ENCODE measurements at regions not wholly inside any gene's neighbourhood (a gene's known extent, or its start where the extent isn't known, plus 50 kb on each side); places are given as distances from the start of the nearest gene placed in this dataset.

- DNase-seq (ENCODE audit: low read depth, low spot score) = no peak
- Histone ChIP-seq H3K4me3 (ENCODE audit: control insufficient read depth in 2 of 3, extremely low read depth in 1 of 3, insufficient read depth in 2 of 3, low read depth in 1 of 3, low read length in 3 of 3) (no peak overlapping the region), H4K20me1 (ENCODE audit: control insufficient read depth, extremely low read depth, insufficient read depth, low read length) (no peaks in the 10 kb centered on the region), H3K9ac (ENCODE audit: control insufficient read depth, extremely low read depth, insufficient read depth, low read length) (no peak overlapping the region), H3K27me3 (ENCODE audit: control insufficient read depth, extremely low read depth, insufficient read depth, low read length) (no peaks in the 10 kb centered on the region), H3K9me3 (ENCODE audit: control insufficient read depth, low read depth, low read length) (peaks cover 3% of the 10 kb centered on the region), H3K36me3 (ENCODE audit: control insufficient read depth in 2 of 2, extremely low read depth in 1 of 2, insufficient read depth in 2 of 2, low read length in 2 of 2) (no peaks in the 10 kb centered on the region), H3K9me1 (ENCODE audit: control insufficient read depth, extremely low read depth, insufficient read depth, low read length) (no peaks in the 10 kb centered on the region), H2AFZ (ENCODE audit: control insufficient read depth, low read length) (no peak overlapping the region), H3K4me1 (ENCODE audit: control insufficient read depth, extremely low read depth, insufficient read depth, low read length) (peaks cover 30% of the 10 kb centered on the region), H3K27ac (ENCODE audit: control insufficient read depth, insufficient read depth, low read length) (no peak overlapping the region), H3K4me2 (ENCODE audit: control insufficient read depth, extremely low read depth, insufficient read depth, low read depth, low read length) (no peak overlapping the region), H3K79me2 (ENCODE audit: control insufficient read depth, insufficient read depth, low read length) (no peaks in the 10 kb centered on the region)
- no peak for FAIRE-seq
- dilution Hi-C loops (cut with MboI; ENCODE audit: extremely low pct_ligation_motif_present, low sequenced_read_pairs) = no loop called here
- no peak for TF ChIP-seq CTCF (optimal IDR thresholded peaks at IDR 0.05 in 1 of 3, IDR thresholded peaks at IDR 0.05 in 1 of 3, conservative IDR thresholded peaks at IDR 0.05 in 1 of 3; ENCODE audit: extremely low read depth in 1 of 3, insufficient read depth in 2 of 3, low read length in 3 of 3)
- TF ChIP-seq EZH2 (IDR thresholded peaks at IDR 0.05; ENCODE audit: low read length) = no peak
Measured at GRCh38 chr14:54213536-54213935, 183.3 kb upstream of the CDKN3 start.

GRCh38 chr14:54216827-54217226 lies 180.0 kb upstream of the CDKN3 start:
- Histone ChIP-seq H3K9me1 (ENCODE audit: control insufficient read depth, extremely low read depth, insufficient read depth, low read length) (no peaks in the 10 kb centered on the region), H3K4me3 (ENCODE audit: control insufficient read depth in 2 of 3, extremely low read depth in 1 of 3, insufficient read depth in 2 of 3, low read depth in 1 of 3, low read length in 3 of 3) (no peak overlapping the region), H3K27me3 (ENCODE audit: control insufficient read depth, extremely low read depth, insufficient read depth, low read length) (no peaks in the 10 kb centered on the region), H4K20me1 (ENCODE audit: control insufficient read depth, extremely low read depth, insufficient read depth, low read length) (no peaks in the 10 kb centered on the region), H3K4me1 (ENCODE audit: control insufficient read depth, extremely low read depth, insufficient read depth, low read length) (peaks cover 17% of the 10 kb centered on the region), H2AFZ (ENCODE audit: control insufficient read depth, low read length) (no peak overlapping the region), H3K9ac (ENCODE audit: control insufficient read depth, extremely low read depth, insufficient read depth, low read length) (no peak overlapping the region), H3K9me3 (ENCODE audit: control insufficient read depth, low read depth, low read length) (peaks cover 3% of the 10 kb centered on the region), H3K27ac (ENCODE audit: control insufficient read depth, insufficient read depth, low read length) (no peak overlapping the region), H3K36me3 (ENCODE audit: control insufficient read depth in 2 of 2, extremely low read depth in 1 of 2, insufficient read depth in 2 of 2, low read length in 2 of 2) (no peaks in the 10 kb centered on the region), H3K79me2 (ENCODE audit: control insufficient read depth, insufficient read depth, low read length) (no peaks in the 10 kb centered on the region), H3K4me2 (ENCODE audit: control insufficient read depth, extremely low read depth, insufficient read depth, low read depth, low read length) (no peak overlapping the region)
- dilution Hi-C loops (cut with MboI; ENCODE audit: extremely low pct_ligation_motif_present, low sequenced_read_pairs) = no loop called here
- TF ChIP-seq CTCF (optimal IDR thresholded peaks at IDR 0.05 in 1 of 3, IDR thresholded peaks at IDR 0.05 in 1 of 3, conservative IDR thresholded peaks at IDR 0.05 in 1 of 3; ENCODE audit: extremely low read depth in 1 of 3, insufficient read depth in 2 of 3, low read length in 3 of 3) (no peak), EZH2 (IDR thresholded peaks at IDR 0.05; ENCODE audit: low read length) (no peak)
- DNase-seq (ENCODE audit: low read depth, low spot score) = no peak
- no peak for FAIRE-seq
